Peyer's patch (tissue), 4 donors: ENCODE measurements at regions not wholly inside any gene's neighbourhood (a gene's known extent, or its start where the extent isn't known, plus 50 kb on each side); places are given as distances from the start of the nearest gene placed in this dataset.

Experiments used
- DNase-seq, 3 donors: peaks; one replicate each; pipeline ENCODE4 v3.0.0-alpha.2; 2017 to 2019
- H3K27ac ChIP-seq, 4 donors: fragments of 200-600 bp; sonication (generic); one replicate each; pipeline ENCODE4 v1.5.1; 2016 to 2019
- H3K27me3 ChIP-seq, 2 donors: fragments of 200-600 bp; sonication (generic); one replicate each; pipeline ENCODE4 v1.5.1; 2019
- H3K36me3 ChIP-seq, 3 donors: fragments of 200-600 bp; sonication (generic); one replicate each; pipeline ENCODE4 v1.5.1; 2016 to 2019
- H3K4me1 ChIP-seq, 4 donors: fragments of 200-600 bp; sonication (generic); one replicate each; pipeline ENCODE4 v1.5.1; 2016 to 2019
- H3K4me3 ChIP-seq, 4 donors: fragments of 200-600 bp; sonication (generic); 1 replicate in 3 of 4; 2 replicates in 1 of 4; pipeline ENCODE4 v1.5.1; 2016 to 2019; ENCODE audit warnings: mild to moderate bottlenecking in 1 of 4
- H3K9me3 ChIP-seq, 4 donors: fragments of 200-600 bp; sonication (generic); one replicate each; pipeline ENCODE4 v1.5.1; 2016 to 2019; ENCODE audit warnings: mild to moderate bottlenecking in 1 of 4
- CTCF ChIP-seq, 6 experiments: fragments of 450-650 bp in 4 of 6; fragments of 200-600 bp in 2 of 6; sonication (generic) in 1 of 6; IDR thresholded peaks; one replicate each; pipeline ENCODE4 v1.5.1; 2017 to 2019; ENCODE audit warnings: antibody characterized with exemption in 6 of 6, mild to moderate bottlenecking in 3 of 6, moderate library complexity in 1 of 6
- POLR2A ChIP-seq, 2 donors: fragments of 450-650 bp; IDR thresholded peaks; one replicate each; pipeline ENCODE4 v1.5.1; 2017; ENCODE audit warnings: antibody characterized with exemption in 2 of 2, mild to moderate bottlenecking in 2 of 2, moderate library complexity in 2 of 2

DNA sequence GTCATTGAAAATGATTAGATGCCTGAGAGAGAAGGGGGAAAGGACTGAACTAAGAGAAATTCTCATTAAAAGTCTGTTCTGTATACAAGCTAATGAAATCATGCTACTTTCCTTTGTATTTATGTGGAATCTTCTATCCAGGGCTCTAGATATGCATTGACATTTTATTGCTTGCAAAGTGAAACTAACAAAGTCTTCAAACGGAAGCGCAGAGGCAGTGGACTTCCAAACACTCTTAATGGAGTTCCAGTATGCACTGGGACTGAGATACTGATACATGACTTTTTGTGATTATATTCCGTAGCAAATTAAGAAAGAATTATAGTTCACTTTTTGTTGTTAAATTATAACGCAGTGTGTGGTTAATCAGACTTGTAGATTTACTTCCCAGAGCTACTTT is 166.8 kb upstream of the TBX20 start:
- no peak for DNase-seq
- Histone ChIP-seq H3K27ac (no peak overlapping the region), H3K27me3 (no peaks in the 10 kb centered on the region), H3K4me3 (peak overlapping the region in 1 of 4 donors; percentile 14), H3K36me3 (no peaks in the 10 kb centered on the region), H3K9me3 (no peaks in the 10 kb centered on the region), H3K4me1 (no peaks in the 10 kb centered on the region)
- TF ChIP-seq CTCF (IDR thresholded peaks at IDR 0.05) (no peak), POLR2A (IDR thresholded peaks at IDR 0.05) (no peak)

DNA sequence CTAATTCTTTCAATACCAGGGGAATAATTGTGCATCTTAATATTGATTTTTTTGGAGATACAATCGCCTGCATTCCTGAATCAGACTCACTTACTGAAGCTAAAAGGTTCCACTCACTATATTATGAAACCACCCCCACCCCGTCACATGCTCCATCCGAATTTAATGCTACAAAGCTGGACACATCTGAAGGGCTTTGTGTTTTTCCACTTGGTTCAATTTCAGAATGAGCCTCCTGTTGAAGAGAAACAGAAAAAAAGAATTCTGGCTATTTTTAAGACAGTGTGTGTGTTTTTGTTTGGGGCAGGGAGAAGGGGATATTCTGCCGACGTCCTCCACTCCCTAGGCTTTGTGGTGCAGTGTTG is 165.5 kb upstream of the TBX20 start:
- TF ChIP-seq POLR2A (IDR thresholded peaks at IDR 0.05) (no peak), CTCF (IDR thresholded peaks at IDR 0.05) (no peak)
- no peaks in the 10 kb centered on the region for H3K36me3 ChIP-seq
- H3K27me3 ChIP-seq = no peaks in the 10 kb centered on the region
- H3K4me3 ChIP-seq = no peak overlapping the region
- no peaks in the 10 kb centered on the region for H3K4me1 ChIP-seq
- no peak for DNase-seq
- no peaks in the 10 kb centered on the region for H3K9me3 ChIP-seq
- H3K27ac ChIP-seq = no peak overlapping the region

DNA sequence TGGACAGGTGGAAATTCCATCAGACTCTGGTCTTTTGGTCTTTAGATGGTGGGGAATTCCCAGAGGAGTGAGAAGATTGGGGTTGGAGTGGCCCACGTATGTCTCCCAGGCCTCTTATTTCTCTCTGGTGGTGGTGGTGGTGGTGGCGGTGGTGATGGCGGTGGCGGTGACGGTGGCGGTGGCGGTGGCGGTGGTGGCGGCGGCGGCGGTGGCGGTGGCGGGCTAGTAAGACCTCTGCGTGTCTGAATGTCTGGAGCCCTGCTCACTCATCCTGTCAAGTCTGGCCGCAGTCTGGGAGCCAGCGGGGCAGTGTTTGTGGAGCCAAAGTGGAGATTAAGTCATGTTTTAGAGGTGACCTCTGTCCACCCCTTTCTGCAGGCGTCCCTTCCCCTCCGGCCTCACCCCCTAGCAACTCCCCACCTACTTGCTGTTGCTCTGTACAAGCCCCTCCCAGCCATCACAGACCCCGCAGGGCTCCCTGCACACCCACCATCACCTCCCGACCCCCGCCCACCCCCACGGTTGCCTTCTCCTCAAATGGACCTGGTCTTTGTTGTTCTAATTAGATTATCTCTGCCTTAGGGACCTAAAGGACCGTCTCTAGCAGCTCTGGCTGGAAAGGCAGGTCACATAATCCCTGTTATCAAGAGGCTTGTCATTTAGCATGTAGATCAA is 165.0 kb upstream of the TBX20 start:
- no peaks in the 10 kb centered on the region for H3K27me3 ChIP-seq
- no peaks in the 10 kb centered on the region for H3K4me1 ChIP-seq
- no peaks in the 10 kb centered on the region for H3K9me3 ChIP-seq
- no peak overlapping the region for H3K27ac ChIP-seq
- H3K4me3 ChIP-seq = no peak overlapping the region
- no peaks in the 10 kb centered on the region for H3K36me3 ChIP-seq
- TF ChIP-seq CTCF (IDR thresholded peaks at IDR 0.05) (no peak), POLR2A (IDR thresholded peaks at IDR 0.05) (no peak)
- DNase-seq = no peak

- DNase-seq = no peak
- H3K4me3 ChIP-seq = no peak overlapping the region
- no peak overlapping the region for H3K27ac ChIP-seq
- H3K9me3 ChIP-seq = no peaks in the 10 kb centered on the region
- H3K36me3 ChIP-seq = no peaks in the 10 kb centered on the region
- TF ChIP-seq CTCF (IDR thresholded peaks at IDR 0.05) = no peak
- TF ChIP-seq POLR2A (IDR thresholded peaks at IDR 0.05) = no peak
- no peaks in the 10 kb centered on the region for H3K27me3 ChIP-seq
- H3K4me1 ChIP-seq = no peaks in the 10 kb centered on the region
Measured at GRCh38 chr7:35416568-35416967, 162.7 kb upstream of the TBX20 start.

GRCh38 chr7:35415411-35415822 is 161.5 kb upstream of the TBX20 start:
- H3K4me3 ChIP-seq = no peak overlapping the region
- no peak for DNase-seq
- H3K9me3 ChIP-seq = no peaks in the 10 kb centered on the region
- no peak overlapping the region for H3K27ac ChIP-seq
- H3K36me3 ChIP-seq = no peaks in the 10 kb centered on the region
- H3K27me3 ChIP-seq = no peaks in the 10 kb centered on the region
- TF ChIP-seq CTCF (IDR thresholded peaks at IDR 0.05) (no peak), POLR2A (IDR thresholded peaks at IDR 0.05) (no peak)
- no peaks in the 10 kb centered on the region for H3K4me1 ChIP-seq

DNA sequence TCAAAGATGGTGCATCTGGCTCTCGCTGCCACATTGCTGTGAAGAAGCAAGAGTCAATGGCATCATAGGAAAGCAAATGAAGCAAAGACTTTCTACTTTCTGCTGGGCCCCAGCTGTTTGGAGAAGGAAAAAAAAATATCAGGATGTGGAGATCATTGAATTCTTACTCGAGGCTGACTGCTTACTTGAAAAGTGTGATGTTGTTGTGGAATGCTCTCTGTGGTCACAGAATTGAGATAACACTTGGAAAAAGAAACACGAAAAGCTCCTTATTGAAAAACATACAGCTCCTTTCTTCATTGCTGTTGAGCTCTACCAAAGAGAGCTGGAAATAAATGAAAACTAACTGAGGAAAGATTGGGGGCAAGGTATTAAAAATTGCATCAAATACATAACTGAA is 157.4 kb upstream of the TBX20 start:
- H3K27me3 ChIP-seq = no peaks in the 10 kb centered on the region
- no peak overlapping the region for H3K27ac ChIP-seq
- H3K9me3 ChIP-seq = no peaks in the 10 kb centered on the region
- no peaks in the 10 kb centered on the region for H3K4me1 ChIP-seq
- H3K36me3 ChIP-seq = no peaks in the 10 kb centered on the region
- DNase-seq = no peak
- no peak overlapping the region for H3K4me3 ChIP-seq
- TF ChIP-seq CTCF (IDR thresholded peaks at IDR 0.05) (no peak), POLR2A (IDR thresholded peaks at IDR 0.05) (no peak)
